GM12878 (cell line): ENCODE measurements at regions not wholly inside any gene's neighbourhood (a gene's known extent, or its start where the extent isn't known, plus 50 kb on each side); places are given as distances from the start of the nearest gene placed in this dataset.

Source experiments
- ATAC-seq: fragments of 200-7000 bp; cut with Tn5 transposase; 3 replicates; pipeline ENCODE4 v1.9.1; 2020; ENCODE audit warnings: mild to moderate bottlenecking, moderate library complexity
- BruUV-seq: library from RNA; stranded (reverse); fragments of 400-500 nt; replicated peaks from 2 replicates; lab custom pipeline; 2021; lab: Mats Ljungman, UMichigan
- CTCF ChIA-PET: fragments of 300-600 bp; sonication (Branson Sonifier 250); formaldehyde crosslinking; extraction: SDS; loops from one replicate; lab custom pipeline; 2021; ENCODE audit warnings: inconsistent platforms; lab: Yijun Ruan, JAX
- POLR2A ChIA-PET: fragments of 350-600 bp; formaldehyde crosslinking; extraction: SDS; loops from one replicate; lab custom pipeline; 2021; ENCODE audit warnings: inconsistent platforms; lab: Charles Lee
- RAD21 ChIA-PET: fragments of 300-600 bp; sonication (Branson Sonifier 250); formaldehyde crosslinking; loops from one replicate; lab custom pipeline; 2023; ENCODE audit warnings: antibody characterized with exemption; ENCODE audit not compliant: unreplicated experiment; lab: Charles Lee
- SMC1A ChIA-PET: fragments of 300-600 bp; sonication (Branson Sonifier 250); formaldehyde crosslinking; loops from one replicate; lab custom pipeline; 2023; ENCODE audit not compliant: unreplicated experiment, uncharacterized antibody; lab: Charles Lee
- DNase-seq: peaks from one replicate; pipeline ENCODE4 v3.0.0-alpha.2; 2011; ENCODE audit warnings: low read depth, low spot score
- FAIRE-seq: peaks from 3 replicates; lab custom pipeline; 2011; peaks lifted over from hg19 to GRCh38; lab: Jason Lieb, UNC
- H2AFZ ChIP-seq: 2 replicates; pipeline ENCODE4 v1.6.0; 2011; ENCODE audit warnings: low read depth, low read length, control low read depth; ENCODE audit not compliant: control insufficient read depth
- H3K27ac ChIP-seq: 2 replicates; pipeline ENCODE4 v1.5.1; 2011; ENCODE audit warnings: control low read depth; ENCODE audit not compliant: control insufficient read depth, insufficient read depth
- H3K27me3 ChIP-seq, 2 experiments: replicated peaks in 1 of 2; 2 replicates each; pipeline versions ENCODE4 v1.6.0 to v1.6.1; 2011; ENCODE audit warnings: low read length in 1 of 2; ENCODE audit not compliant: control insufficient read depth in 2 of 2, insufficient read depth in 2 of 2
- H3K36me3 ChIP-seq, 2 experiments: 2 replicates each; pipeline ENCODE4 v1.5.1; 2011; ENCODE audit warnings: low read length in 1 of 2; ENCODE audit not compliant: control insufficient read depth in 2 of 2, insufficient read depth in 2 of 2
- H3K4me1 ChIP-seq: 2 replicates; pipeline ENCODE4 v1.6.1; 2011; ENCODE audit warnings: mild to moderate bottlenecking, low read length, moderate library complexity, mixed read lengths; ENCODE audit not compliant: control insufficient read depth, insufficient read depth
- H3K4me2 ChIP-seq: 2 replicates; pipeline ENCODE4 v1.6.0; 2011; ENCODE audit warnings: control low read depth; ENCODE audit not compliant: control insufficient read depth, insufficient read depth
- H3K4me3 ChIP-seq: fragments of 200-600 bp; sonication (generic); 2 replicates; pipeline ENCODE4 v1.5.1; 2016
- H3K79me2 ChIP-seq: 2 replicates; pipeline ENCODE4 v1.6.0; 2011; ENCODE audit warnings: low read length; ENCODE audit not compliant: control insufficient read depth, insufficient read depth
- H3K9ac ChIP-seq: 2 replicates; pipeline ENCODE4 v1.8.0; 2011; ENCODE audit warnings: low read length, control low read depth, mixed read lengths; ENCODE audit not compliant: control insufficient read depth, insufficient read depth
- H3K9me3 ChIP-seq: replicated peaks from 3 replicates; pipeline ENCODE4 v1.5.1; 2011; ENCODE audit warnings: mild to moderate bottlenecking, low read length; ENCODE audit not compliant: control insufficient read depth, insufficient read depth
- H4K20me1 ChIP-seq: 2 replicates; pipeline ENCODE4 v1.6.0; 2011; ENCODE audit not compliant: control insufficient read depth, insufficient read depth
- BCL11A ChIP-seq: IDR thresholded peaks from 2 replicates; pipeline ENCODE4 v1.6.1; 2011; ENCODE audit warnings: low read depth, low read length
- BMI1 ChIP-seq: fragments of 450-650 bp; IDR thresholded peaks from 2 replicates; pipeline ENCODE4 v1.6.1; 2016; ENCODE audit warnings: mild to moderate bottlenecking, moderate library complexity, borderline replicate concordance
- HDGF ChIP-seq: fragments of 450-650 bp; IDR thresholded peaks from 2 replicates; pipeline ENCODE4 v1.6.1; 2016; ENCODE audit warnings: antibody characterized with exemption
- KLF5 ChIP-seq: fragments of 450-650 bp; IDR thresholded peaks from 2 replicates; pipeline ENCODE4 v1.6.1; 2014; ENCODE audit warnings: mild to moderate bottlenecking; ENCODE audit not compliant: partially characterized antibody
- MYC ChIP-seq: IDR thresholded peaks from 2 replicates; pipeline ENCODE4 v1.6.1; 2011; ENCODE audit warnings: mild to moderate bottlenecking, low read length, moderate library complexity, inconsistent platforms; ENCODE audit not compliant: insufficient read depth, insufficient replicate concordance, insufficient read length, severe bottlenecking
- NBN ChIP-seq: fragments of 450-650 bp; IDR thresholded peaks from 2 replicates; pipeline ENCODE4 v1.6.1; 2016
- SMAD1 ChIP-seq: fragments of 450-650 bp; IDR thresholded peaks from 2 replicates; pipeline ENCODE4 v1.6.1; 2018; ENCODE audit warnings: mild to moderate bottlenecking, low read depth; ENCODE audit not compliant: partially characterized antibody
- SMARCA5 ChIP-seq: fragments of 450-650 bp; IDR thresholded peaks from 2 replicates; pipeline ENCODE4 v1.6.1; 2017; ENCODE audit warnings: mild to moderate bottlenecking
- SMC3 ChIP-seq: IDR thresholded peaks from 2 replicates; pipeline ENCODE4 v1.6.1; 2011; ENCODE audit warnings: low read length, improper control_type of control experiment, borderline replicate concordance
- SP1 ChIP-seq: IDR thresholded peaks from one replicate; pipeline ENCODE4 v1.6.1; 2011; ENCODE audit warnings: low read depth, low read length
- STAT3 ChIP-seq: IDR thresholded peaks from 2 replicates; pipeline ENCODE4 v1.6.1; 2011; ENCODE audit warnings: low read depth, low read length, improper control_type of control experiment
- ZBTB4 ChIP-seq: fragments of 450-650 bp; formaldehyde crosslinking; IDR thresholded peaks from 2 replicates; pipeline ENCODE4 v1.4.0; 2022; ENCODE audit warnings: mild to moderate bottlenecking, moderate library complexity
- WGBS: methylation state at CpG from one replicate; pipeline ENCODE4 v1.1.6; 2016; ENCODE audit warnings: low lambda C conversion rate; ENCODE audit not compliant: insufficient replicate concordance, insufficient coverage; ENCODE audit errors: missing lambda C conversion rate; 5-methylcytosine and 5-hydroxymethylcytosine counted together
- in situ Hi-C: fragments of 300-500 bp; cut with MboI; formaldehyde crosslinking; loops from 9 replicates; pipeline ENCODE4 v1.14.3; 2018; ENCODE audit warnings: mixed read lengths
- intact Hi-C: fragments of 100-400 bp; cut with micrococcal nuclease; formaldehyde crosslinking; loops from one replicate; pipeline ENCODE4 v1.14.2; 2022; ENCODE audit not compliant: unreplicated experiment

- SMC1A ChIA-PET = no interaction called here
- H3K79me2 ChIP-seq = no peaks in the 10 kb centered on the region
- intact Hi-C loops (no loop called here), in situ Hi-C loops (no loop called here)
- no peak for DNase-seq
- no peaks in the 10 kb centered on the region for H3K27me3 ChIP-seq
- no peak overlapping the region for H3K4me3 ChIP-seq
- no peak overlapping the region for H3K9ac ChIP-seq
- POLR2A ChIA-PET = no interaction called here
- CTCF ChIA-PET = no interaction called here
- no peak for FAIRE-seq
- RAD21 ChIA-PET = no interaction called here
- ATAC-seq = no peak
- TF ChIP-seq NBN = no peak
- TF ChIP-seq BCL11A = no peak
- H3K36me3 ChIP-seq = no peaks in the 10 kb centered on the region
- H3K4me2 ChIP-seq = no peak overlapping the region
- WGBS = 22% methylated on average over 3 of the region's 3 CpGs
- no peak overlapping the region for H2AFZ ChIP-seq
- H4K20me1 ChIP-seq = no peaks in the 10 kb centered on the region
- no peaks in the 10 kb centered on the region for H3K4me1 ChIP-seq
- no peaks in the 10 kb centered on the region for H3K9me3 ChIP-seq
- no peak overlapping the region for H3K27ac ChIP-seq
- no TSS peak for BruUV-seq
Measured at GRCh38 chr10:44619975-44620374, 235.1 kb upstream of the CXCL12 start.

GRCh38 chr10:44627591-44628354, 242.9 kb upstream of the CXCL12 start:
- 54% methylated on average over 5 of the region's 6 CpGs for WGBS
- in situ Hi-C loops = no loop called here
- RAD21 ChIA-PET = no interaction called here
- TF ChIP-seq KLF5 = no peak
- no peak for TF ChIP-seq MYC
- no peak for TF ChIP-seq SP1
- TF ChIP-seq SMARCA5 = no peak
- no peak for TF ChIP-seq SMC3
- TF ChIP-seq HDGF = no peak
- TF ChIP-seq BMI1 = no peak
- no peak for TF ChIP-seq ZBTB4 (CRISPR knock-in tag)
- TF ChIP-seq SMAD1 = no peak
- no peak for TF ChIP-seq STAT3

More at GRCh38 chr10:44627591-44628354, 242.9 kb upstream of the CXCL12 start:
- Histone ChIP-seq H3K27me3 (no peaks in the 10 kb centered on the region), H3K4me3 (no peak overlapping the region), H2AFZ (no peak overlapping the region), H3K36me3 (no peaks in the 10 kb centered on the region), H3K27ac (no peak overlapping the region), H3K4me2 (no peak overlapping the region), H4K20me1 (no peaks in the 10 kb centered on the region), H3K9ac (no peak overlapping the region), H3K4me1 (no peaks in the 10 kb centered on the region), H3K79me2 (no peaks in the 10 kb centered on the region), H3K9me3 (no peaks in the 10 kb centered on the region)
- POLR2A ChIA-PET = interaction anchor here (0.6 kb wide), 1 partner anchor 1048 kb away, joined by 5 read pairs; no protein-coding TSS in a partner anchor
- ATAC-seq (no peak), DNase-seq (no peak), FAIRE-seq (no peak)
- CTCF ChIA-PET = no interaction called here
- intact Hi-C loops = no loop called here
- BruUV-seq = no TSS peak
- SMC1A ChIA-PET = no interaction called here
